Hepatocyte (in vitro differentiated cells): ENCODE measurements at regions not wholly inside any gene's neighbourhood (a gene's known extent, or its start where the extent isn't known, plus 50 kb on each side); places are given as distances from the start of the nearest gene placed in this dataset.

Experiments used
- EZH2 ChIP-seq: fragments of 200-600 bp; sonication (generic); IDR thresholded peaks from 2 replicates; pipeline ENCODE4 v1.6.1; 2016; ENCODE audit warnings: antibody characterized with exemption, mild to moderate bottlenecking, borderline replicate concordance
- EZH2phosphoT487 ChIP-seq: fragments of 200-600 bp; sonication (generic); IDR thresholded peaks from one replicate; pipeline ENCODE4 v1.6.1; 2018; ENCODE audit warnings: antibody characterized with exemption, mild to moderate bottlenecking, low read depth, moderate library complexity; ENCODE audit not compliant: unreplicated experiment, severe bottlenecking
- TF ChIP-seq, protein P1 (sequence below): fragments of 200-600 bp; sonication (generic); IDR thresholded peaks from 2 replicates; pipeline ENCODE4 v1.5.1; 2016; ENCODE audit warnings: antibody characterized with exemption, mild to moderate bottlenecking; ENCODE audit not compliant: poor library complexity

- TF ChIP-seq, protein P1, sequence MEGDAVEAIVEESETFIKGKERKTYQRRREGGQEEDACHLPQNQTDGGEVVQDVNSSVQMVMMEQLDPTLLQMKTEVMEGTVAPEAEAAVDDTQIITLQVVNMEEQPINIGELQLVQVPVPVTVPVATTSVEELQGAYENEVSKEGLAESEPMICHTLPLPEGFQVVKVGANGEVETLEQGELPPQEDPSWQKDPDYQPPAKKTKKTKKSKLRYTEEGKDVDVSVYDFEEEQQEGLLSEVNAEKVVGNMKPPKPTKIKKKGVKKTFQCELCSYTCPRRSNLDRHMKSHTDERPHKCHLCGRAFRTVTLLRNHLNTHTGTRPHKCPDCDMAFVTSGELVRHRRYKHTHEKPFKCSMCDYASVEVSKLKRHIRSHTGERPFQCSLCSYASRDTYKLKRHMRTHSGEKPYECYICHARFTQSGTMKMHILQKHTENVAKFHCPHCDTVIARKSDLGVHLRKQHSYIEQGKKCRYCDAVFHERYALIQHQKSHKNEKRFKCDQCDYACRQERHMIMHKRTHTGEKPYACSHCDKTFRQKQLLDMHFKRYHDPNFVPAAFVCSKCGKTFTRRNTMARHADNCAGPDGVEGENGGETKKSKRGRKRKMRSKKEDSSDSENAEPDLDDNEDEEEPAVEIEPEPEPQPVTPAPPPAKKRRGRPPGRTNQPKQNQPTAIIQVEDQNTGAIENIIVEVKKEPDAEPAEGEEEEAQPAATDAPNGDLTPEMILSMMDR: no peak
- TF ChIP-seq EZH2: no peak
- TF ChIP-seq EZH2phosphoT487: no peak
Measured at GRCh38 chr20:57828696-57829095, 118.9 kb upstream of the PMEPA1 start.
